ENCODE measurements at regions not wholly inside any gene's neighbourhood (a gene's known extent, or its start where the extent isn't known, plus 50 kb on each side); places are given as distances from the start of the nearest gene placed in this dataset.

- ChIA-PET POLR2A (interaction anchor here (0.6 kb wide), 1 partner anchor 24 kb away, joined by 3 read pairs; no protein-coding TSS in a partner anchor), RAD21 (ENCODE audit: low non-redundant PET in 1 of 2, low total read pairs in 2 of 2, uncharacterized antibody in 2 of 2, unreplicated experiment in 2 of 2) (no interaction called here), CTCF (no interaction called here)
- Histone ChIP-seq H3K9me2 (ENCODE audit: insufficient read depth) (no peaks in the 10 kb centered on the region), H2AFZ (ENCODE audit: low read depth, low read length, poor library complexity, severe bottlenecking) (no peak overlapping the region), H4K20me1 (ENCODE audit: insufficient read depth) (no peaks in the 10 kb centered on the region), H3K27me3 (ENCODE audit: insufficient read depth, low read length) (no peaks in the 10 kb centered on the region), H3K79me2 (ENCODE audit: insufficient read depth, low read length) (no peaks in the 10 kb centered on the region), H3K4me1 (ENCODE audit: control insufficient read depth in 1 of 2, insufficient read depth in 2 of 2, low read length in 2 of 2) (no peaks in the 10 kb centered on the region), H3K9ac (ENCODE audit: low read length) (no peak overlapping the region), H3K9me3 (ENCODE audit: control insufficient read depth in 1 of 2, insufficient read depth in 1 of 2, low read depth in 1 of 2, low read length in 2 of 2) (no peaks in the 10 kb centered on the region), H3K27ac (ENCODE audit: low read depth, low read length) (no peak overlapping the region), H3K4me2 (ENCODE audit: low read length) (no peak overlapping the region), H3K4me3 (replicated peaks in 1 of 2; ENCODE audit: low read depth in 1 of 2, low read length in 2 of 2) (no peak overlapping the region), H3K36me3 (ENCODE audit: control insufficient read depth in 1 of 2, insufficient read depth in 2 of 2, low read length in 2 of 2) (no peaks in the 10 kb centered on the region)
- TF ChIP-seq POLR2A (IDR thresholded peaks at IDR 0.05; ENCODE audit: borderline replicate concordance, extremely low read depth, insufficient read depth, insufficient read length) (no peak), RAD21 (IDR thresholded peaks at IDR 0.05; ENCODE audit: low read depth) (no peak), JUND (IDR thresholded peaks at IDR 0.05) (no peak)
- ATAC-seq (no peak), DNase-seq (ENCODE audit: low read depth, low spot score) (no peak)
- intact Hi-C loops (cut with micrococcal nuclease): loop anchor here (5.0 kb wide), 1 partner anchor 160 kb away; no protein-coding TSS in a partner anchor
- BruUV-seq (replicated peaks): no TSS peak
Measured at GRCh38 chr19:34852669-34853068, 74.0 kb upstream of the ZNF30 start.

- no peaks in the 10 kb centered on the region for H3K9me3 ChIP-seq (ENCODE audit: control insufficient read depth in 1 of 2, insufficient read depth in 1 of 2, low read depth in 1 of 2, low read length in 2 of 2)
- BruUV-seq (replicated peaks): no TSS peak
- ChIA-PET CTCF (no interaction called here), POLR2A (no interaction called here), RAD21 (ENCODE audit: low non-redundant PET in 1 of 2, low total read pairs in 2 of 2, uncharacterized antibody in 2 of 2, unreplicated experiment in 2 of 2) (no interaction called here)
- H3K4me1 ChIP-seq (ENCODE audit: control insufficient read depth in 1 of 2, insufficient read depth in 2 of 2, low read length in 2 of 2): no peaks in the 10 kb centered on the region
- H3K9me2 ChIP-seq (ENCODE audit: insufficient read depth): no peaks in the 10 kb centered on the region
- no peak overlapping the region for H3K4me2 ChIP-seq (ENCODE audit: low read length)
- no peak overlapping the region for H3K27ac ChIP-seq (ENCODE audit: low read depth, low read length)
- no peaks in the 10 kb centered on the region for H3K27me3 ChIP-seq (ENCODE audit: insufficient read depth, low read length)
- no peaks in the 10 kb centered on the region for H4K20me1 ChIP-seq (ENCODE audit: insufficient read depth)
- H3K36me3 ChIP-seq (ENCODE audit: control insufficient read depth in 1 of 2, insufficient read depth in 2 of 2, low read length in 2 of 2): no peaks in the 10 kb centered on the region
- H2AFZ ChIP-seq (ENCODE audit: low read depth, low read length, poor library complexity, severe bottlenecking): no peak overlapping the region
- intact Hi-C loops (cut with micrococcal nuclease): loop anchor here (5.0 kb wide), 1 partner anchor 161 kb away; no protein-coding TSS in a partner anchor
- H3K9ac ChIP-seq (ENCODE audit: low read length): no peak overlapping the region
- ATAC-seq (peak; percentile 70), DNase-seq (ENCODE audit: low read depth, low spot score) (peak; percentile 18)
- no peaks in the 10 kb centered on the region for H3K79me2 ChIP-seq (ENCODE audit: insufficient read depth, low read length)
- H3K4me3 ChIP-seq (replicated peaks in 1 of 2; ENCODE audit: low read depth in 1 of 2, low read length in 2 of 2): no peak overlapping the region
- TF ChIP-seq EZH2phosphoT487 (IDR thresholded peaks at IDR 0.05; ENCODE audit: borderline replicate concordance) (no peak), SRF (IDR thresholded peaks at IDR 0.05; ENCODE audit: low read depth) (no peak), ATF3 (IDR thresholded peaks at IDR 0.05) (no peak), SP1 (IDR thresholded peaks at IDR 0.05; ENCODE audit: low read depth) (no peak), JUND (IDR thresholded peaks at IDR 0.05) (no peak), CTCF (IDR thresholded peaks at IDR 0.05 in 2 of 3, conservative IDR thresholded peaks at IDR 0.05 in 1 of 3; ENCODE audit: borderline replicate concordance in 1 of 3, insufficient read depth in 1 of 3, low read depth in 2 of 3, low read length in 2 of 3) (peak in 2 of 3 experiments; percentile 24 to 27; a peak in 4 of 6 replicates), YY1 (IDR thresholded peaks at IDR 0.05; ENCODE audit: extremely low read depth, insufficient replicate concordance, low read depth, low read length) (no peak), REST (IDR thresholded peaks at IDR 0.05; ENCODE audit: low read depth) (no peak), CEBPB (IDR thresholded peaks at IDR 0.05; ENCODE audit: low read depth) (no peak), EZH2 (IDR thresholded peaks at IDR 0.05) (no peak), ZFX (IDR thresholded peaks at IDR 0.05) (no peak)
Measured at GRCh38 chr19:34851277-34851804, 75.4 kb upstream of the ZNF30 start.
